ENCODE measurements at regions not wholly inside any gene's neighbourhood (a gene's known extent, or its start where the extent isn't known, plus 50 kb on each side); places are given as distances from the start of the nearest gene placed in this dataset.

DNA sequence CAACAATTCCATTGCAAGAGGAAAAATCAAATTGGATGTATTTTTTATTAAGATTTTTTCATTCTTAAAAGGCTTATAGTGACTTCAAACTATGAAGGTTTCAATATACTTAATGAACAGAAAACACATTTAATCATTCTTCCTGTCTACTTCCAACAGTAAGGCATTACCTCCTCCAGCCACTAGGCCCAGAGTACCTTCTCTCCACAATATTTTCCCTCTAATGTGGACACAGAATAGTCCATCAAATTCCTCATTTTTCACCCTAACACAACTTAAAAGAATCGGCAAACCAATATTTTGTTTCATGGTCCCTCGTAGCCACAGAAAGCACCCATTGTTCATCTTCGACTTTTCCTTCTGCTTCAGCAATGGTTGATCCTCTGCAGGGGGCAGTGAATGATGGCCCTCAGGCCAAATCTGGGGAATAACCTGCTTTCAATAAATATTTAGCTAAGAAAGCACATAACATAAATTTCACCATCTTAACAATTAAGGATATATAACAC lies 335.4 kb upstream of the ID4 start:
- TF ChIP-seq, protein P1, sequence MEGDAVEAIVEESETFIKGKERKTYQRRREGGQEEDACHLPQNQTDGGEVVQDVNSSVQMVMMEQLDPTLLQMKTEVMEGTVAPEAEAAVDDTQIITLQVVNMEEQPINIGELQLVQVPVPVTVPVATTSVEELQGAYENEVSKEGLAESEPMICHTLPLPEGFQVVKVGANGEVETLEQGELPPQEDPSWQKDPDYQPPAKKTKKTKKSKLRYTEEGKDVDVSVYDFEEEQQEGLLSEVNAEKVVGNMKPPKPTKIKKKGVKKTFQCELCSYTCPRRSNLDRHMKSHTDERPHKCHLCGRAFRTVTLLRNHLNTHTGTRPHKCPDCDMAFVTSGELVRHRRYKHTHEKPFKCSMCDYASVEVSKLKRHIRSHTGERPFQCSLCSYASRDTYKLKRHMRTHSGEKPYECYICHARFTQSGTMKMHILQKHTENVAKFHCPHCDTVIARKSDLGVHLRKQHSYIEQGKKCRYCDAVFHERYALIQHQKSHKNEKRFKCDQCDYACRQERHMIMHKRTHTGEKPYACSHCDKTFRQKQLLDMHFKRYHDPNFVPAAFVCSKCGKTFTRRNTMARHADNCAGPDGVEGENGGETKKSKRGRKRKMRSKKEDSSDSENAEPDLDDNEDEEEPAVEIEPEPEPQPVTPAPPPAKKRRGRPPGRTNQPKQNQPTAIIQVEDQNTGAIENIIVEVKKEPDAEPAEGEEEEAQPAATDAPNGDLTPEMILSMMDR (IDR thresholded peaks at IDR 0.05), result no peak
- Mint-ChIP-seq H3K36me3 (ENCODE audit: low read depth) (peaks cover 18% of the 10 kb centered on the region), H3K4me1 (ENCODE audit: low read depth) (no peaks in the 10 kb centered on the region), H3K4me3 (ENCODE audit: unreplicated experiment) (no peak overlapping the region), H3K9me3 (ENCODE audit: low read depth) (peaks cover 51% of the 10 kb centered on the region), H3K27me3 (ENCODE audit: low read depth) (no peaks in the 10 kb centered on the region), H3K27ac (ENCODE audit: unreplicated experiment) (no peak overlapping the region)
- DNase-seq (ENCODE audit: low spot score), result no peak

DNA sequence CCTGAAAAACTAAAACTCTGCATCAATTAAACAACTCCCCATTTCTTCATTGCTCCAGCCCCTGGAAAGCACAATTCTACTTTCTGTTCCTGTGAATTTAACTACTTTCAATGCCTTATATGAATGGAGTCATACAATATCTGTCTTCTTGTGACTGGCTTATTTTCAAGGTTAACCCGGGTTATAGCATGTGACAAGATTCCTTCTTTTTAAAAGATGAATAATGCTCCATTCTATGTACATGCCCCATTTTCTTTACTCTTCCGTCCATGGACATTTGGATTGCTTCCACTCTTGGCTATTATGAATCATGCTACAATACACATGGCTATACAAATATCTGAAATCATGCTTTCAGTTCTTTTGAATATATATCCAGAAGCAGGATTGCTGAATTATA lies 334.9 kb upstream of the ID4 start:
- Mint-ChIP-seq H3K27ac (ENCODE audit: unreplicated experiment) (no peak overlapping the region), H3K4me1 (ENCODE audit: low read depth) (no peaks in the 10 kb centered on the region), H3K27me3 (ENCODE audit: low read depth) (no peaks in the 10 kb centered on the region), H3K36me3 (ENCODE audit: low read depth) (peaks cover 23% of the 10 kb centered on the region), H3K4me3 (ENCODE audit: unreplicated experiment) (no peak overlapping the region), H3K9me3 (ENCODE audit: low read depth) (peaks cover 56% of the 10 kb centered on the region)
- TF ChIP-seq, protein P1 (IDR thresholded peaks at IDR 0.05), result no peak
- no peak for DNase-seq (ENCODE audit: low spot score)

DNA sequence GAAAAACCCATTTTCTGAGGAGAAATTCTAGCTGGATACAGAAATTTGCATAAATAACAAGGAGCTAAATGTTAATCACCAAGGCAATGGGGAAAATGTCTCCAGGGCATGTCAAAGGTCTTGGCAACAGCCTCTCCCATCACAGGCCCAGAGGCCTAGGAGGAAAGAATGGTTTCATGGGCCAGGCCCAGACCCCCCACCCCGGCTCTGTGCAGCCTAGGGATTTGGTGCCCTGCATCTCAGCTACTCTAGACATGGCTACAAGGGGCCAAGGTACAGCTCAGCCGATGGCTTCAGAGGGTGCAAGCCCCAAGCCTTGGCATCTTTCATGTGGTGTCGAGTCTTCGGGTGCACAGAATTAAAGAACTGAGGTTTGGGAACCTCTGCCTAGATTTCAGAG lies 321.2 kb upstream of the ID4 start:
- no peak for DNase-seq (ENCODE audit: low spot score)
- Mint-ChIP-seq H3K9me3 (ENCODE audit: low read depth) (peaks cover 45% of the 10 kb centered on the region), H3K36me3 (ENCODE audit: low read depth) (peaks cover 15% of the 10 kb centered on the region), H3K4me3 (ENCODE audit: unreplicated experiment) (no peak overlapping the region), H3K27me3 (ENCODE audit: low read depth) (no peaks in the 10 kb centered on the region), H3K27ac (ENCODE audit: unreplicated experiment) (no peak overlapping the region), H3K4me1 (ENCODE audit: low read depth) (no peaks in the 10 kb centered on the region)
- TF ChIP-seq, protein P1 (IDR thresholded peaks at IDR 0.05), result no peak

DNA sequence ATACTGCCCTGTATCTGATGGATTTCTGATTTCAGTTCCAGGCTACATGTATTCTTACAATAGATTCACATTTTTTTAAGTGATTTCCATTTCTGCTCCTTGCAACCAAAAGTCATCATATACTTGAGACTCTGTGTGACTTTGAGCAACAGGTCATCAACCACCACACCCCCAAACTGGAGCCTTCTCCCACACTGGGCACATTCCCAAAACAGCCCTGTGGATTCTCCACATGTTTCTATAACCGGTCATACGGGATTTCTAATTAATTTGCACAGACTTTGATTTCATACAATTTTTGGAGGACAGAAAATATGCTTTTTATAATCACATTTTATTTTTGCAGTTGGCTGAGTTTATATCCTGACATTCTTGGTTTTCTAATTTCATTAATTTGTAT lies 317.2 kb upstream of the ID4 start:
- TF ChIP-seq, protein P1 (IDR thresholded peaks at IDR 0.05), result no peak
- no peak overlapping the region for H3K27ac Mint-ChIP-seq (ENCODE audit: unreplicated experiment)
- H3K4me3 Mint-ChIP-seq (ENCODE audit: unreplicated experiment), result no peak overlapping the region
- peaks cover 6% of the 10 kb centered on the region for H3K36me3 Mint-ChIP-seq (ENCODE audit: low read depth)
- peaks cover 14% of the 10 kb centered on the region for H3K9me3 Mint-ChIP-seq (ENCODE audit: low read depth)
- DNase-seq (ENCODE audit: low spot score), result no peak
- H3K27me3 Mint-ChIP-seq (ENCODE audit: low read depth), result no peaks in the 10 kb centered on the region
- no peaks in the 10 kb centered on the region for H3K4me1 Mint-ChIP-seq (ENCODE audit: low read depth)

DNA sequence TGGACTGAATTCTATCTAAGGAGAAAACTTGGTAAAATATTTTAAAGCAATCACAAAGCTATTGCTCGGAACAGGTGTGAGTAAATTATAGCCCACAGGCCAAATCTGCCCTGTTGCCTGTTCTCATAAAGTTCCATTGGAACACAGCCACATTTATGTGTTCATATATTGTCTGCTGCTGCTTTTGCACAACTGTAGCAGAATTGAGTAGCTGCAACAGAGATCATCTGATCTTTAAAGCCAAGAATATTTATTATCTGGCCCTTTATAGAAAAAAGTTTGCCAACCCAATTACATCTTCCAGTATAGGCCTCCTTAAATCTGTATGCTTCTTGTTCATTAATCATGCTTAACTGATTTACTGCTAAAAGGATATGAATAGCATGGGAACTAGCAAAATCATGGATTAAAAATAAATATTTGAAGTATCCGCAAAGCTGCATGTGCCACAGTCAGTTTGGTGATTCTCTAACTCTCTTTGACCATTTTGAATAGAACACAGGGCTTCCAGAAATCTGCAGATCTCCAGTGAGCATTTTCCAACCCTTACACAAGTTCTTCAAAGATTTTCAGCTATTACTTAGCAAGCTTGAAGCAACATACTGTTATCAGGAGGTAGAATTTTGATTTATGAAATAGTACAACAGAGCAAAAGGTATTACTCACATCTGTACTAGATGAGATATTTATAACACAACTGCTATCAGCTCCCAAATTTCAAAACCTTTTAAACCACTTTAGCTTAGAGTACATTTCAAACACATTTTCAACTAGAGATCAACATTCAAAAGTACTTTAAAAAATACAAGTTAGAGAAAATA lies 312.6 kb upstream of the ID4 start:
- TF ChIP-seq, protein P1 (IDR thresholded peaks at IDR 0.05), result no peak
- Mint-ChIP-seq H3K4me1 (ENCODE audit: low read depth) (no peaks in the 10 kb centered on the region), H3K9me3 (ENCODE audit: low read depth) (no peaks in the 10 kb centered on the region), H3K27me3 (ENCODE audit: low read depth) (no peaks in the 10 kb centered on the region), H3K36me3 (ENCODE audit: low read depth) (no peaks in the 10 kb centered on the region), H3K27ac (ENCODE audit: unreplicated experiment) (no peak overlapping the region), H3K4me3 (ENCODE audit: unreplicated experiment) (no peak overlapping the region)
- DNase-seq (ENCODE audit: low spot score), result no peak
